HepG2 (cell line): ENCODE measurements at regions not wholly inside any gene's neighbourhood (a gene's known extent, or its start where the extent isn't known, plus 50 kb on each side); places are given as distances from the start of the nearest gene placed in this dataset.
A peak's percentile ranks its signal among the peaks of the same experiment; 100 is the strongest.

Source experiments
- AKNA ChIP-seq: sonication (generic); formaldehyde crosslinking; IDR thresholded peaks from 2 replicates; pipeline ENCODE4 v1.4.0; 2020; ENCODE audit warnings: missing genetic modification reagents, borderline replicate concordance
- CEBPG ChIP-seq: IDR thresholded peaks from 2 replicates; pipeline ENCODE4 v1.6.1; 2016
- CTCF ChIP-seq: sonication (generic); formaldehyde crosslinking; IDR thresholded peaks from 2 replicates; pipeline ENCODE4 v1.5.0; 2020; ENCODE audit warnings: mild to moderate bottlenecking, missing genetic modification reagents, moderate library complexity
- IKZF1 ChIP-seq: fragments of 450-650 bp; IDR thresholded peaks from 2 replicates; pipeline ENCODE4 v1.7.1; 2016
- KAT2B ChIP-seq: fragments of 150-350 bp; IDR thresholded peaks from 2 replicates; pipeline ENCODE4 v1.6.1; 2014; ENCODE audit warnings: low read depth, low read length, borderline replicate concordance
- KIAA2018 ChIP-seq: sonication (generic); formaldehyde crosslinking; IDR thresholded peaks from 2 replicates; pipeline ENCODE4 v1.5.0; 2020; ENCODE audit warnings: mild to moderate bottlenecking, missing genetic modification reagents, borderline replicate concordance
- MIER3 ChIP-seq: IDR thresholded peaks from 2 replicates; pipeline ENCODE4 v1.6.1; 2016; ENCODE audit warnings: missing compliant biosample characterization, borderline replicate concordance
- MXI1 ChIP-seq: IDR thresholded peaks from 3 replicates; pipeline ENCODE4 v1.6.1; 2012; ENCODE audit warnings: low read depth, low read length, inconsistent platforms, borderline replicate concordance
- NKX3-1 ChIP-seq: sonication (generic); formaldehyde crosslinking; IDR thresholded peaks from 2 replicates; pipeline ENCODE4 v1.5.0; 2020; ENCODE audit warnings: missing genetic modification reagents
- PREB ChIP-seq: sonication (generic); formaldehyde crosslinking; IDR thresholded peaks from 2 replicates; pipeline ENCODE4 v1.4.0; 2020; ENCODE audit warnings: missing genetic modification reagents
- RFX5 ChIP-seq: IDR thresholded peaks from 2 replicates; pipeline ENCODE4 v1.6.1; 2011; ENCODE audit warnings: low read depth, low read length, improper control_type of control experiment
- SP1 ChIP-seq, 2 experiments: fragments of 450-650 bp in 1 of 2; sonication (generic) in 1 of 2; formaldehyde crosslinking in 1 of 2; IDR thresholded peaks; 2 replicates each; pipeline versions ENCODE4 v1.4.0 to v1.6.1; 2016 to 2020; ENCODE audit warnings: missing genetic modification reagents in 1 of 2
- ZNF75D ChIP-seq: sonication (generic); formaldehyde crosslinking; IDR thresholded peaks from 2 replicates; pipeline ENCODE4 v1.8.1; 2023; ENCODE audit warnings: missing genetic modification reagents, mild to moderate bottlenecking, borderline replicate concordance

- TF ChIP-seq KIAA2018 (CRISPR knock-in tag) (no peak), CEBPG (CRISPR knock-in tag) (peak; percentile 35; the same call in 1 of the 2 replicates), ZNF75D (CRISPR knock-in tag) (no peak), CTCF (no peak), MXI1 (no peak), SP1 (IDR thresholded peaks at IDR 0.05) (no peak), SP1 (CRISPR knock-in tag; IDR thresholded peaks at IDR 0.05) (no peak), PREB (no peak), IKZF1 (no peak), MIER3 (no peak; the same call in 1 of the 2 replicates), NKX3-1 (CRISPR knock-in tag) (0 out of 2 replicates have a peak, but pooled peaks have one; percentile 27), RFX5 (no peak), KAT2B (no peak), AKNA (CRISPR knock-in tag) (no peak)
These were observed 63.4 kb upstream of the CARD18 start (continued) for GRCh38 chr11:105202844-105203548.
